HG02885 (cell line): ENCODE measurements at regions not wholly inside any gene's neighbourhood (a gene's known extent, or its start where the extent isn't known, plus 50 kb on each side); places are given as distances from the start of the nearest gene placed in this dataset.
"Not testable (repeated sequence)": the region's sequence is repeated elsewhere in the genome, so short reads cannot be mapped to it uniquely, and the experiment has no call there.

ENCODE experiments used
- ATAC-seq: cut with Tn5 transposase; IDR thresholded peaks from one replicate; pipeline ENCODE4 v1.9.1; 2021; ENCODE audit warnings: mild to moderate bottlenecking; ENCODE audit not compliant: unreplicated experiment, poor library complexity

GRCh38 chr22:49004484-49005399, 822.9 kb downstream of the BRD1 start:
- ATAC-seq: no peak

GRCh38 chr22:48997605-48998004, 830.1 kb downstream of the BRD1 start:
- not testable (repeated sequence) for ATAC-seq

GRCh38 chr22:48993655-48994054, 834.0 kb downstream of the BRD1 start:
- no peak for ATAC-seq

GRCh38 chr22:48984639-48985038, 843.0 kb downstream of the BRD1 start:
- ATAC-seq: no peak

- ATAC-seq: no peak
Observed at GRCh38 chr22:48982321-48982905, 845.3 kb downstream of the BRD1 start.

GRCh38 chr22:48981371-48982061, 846.2 kb downstream of the BRD1 start:
- ATAC-seq: no peak

- ATAC-seq: no peak
Observed at GRCh38 chr22:48980918-48981317, 846.8 kb downstream of the BRD1 start.

GRCh38 chr22:48980409-48980808, 847.3 kb downstream of the BRD1 start:
- ATAC-seq: no peak

- ATAC-seq: no peak
Observed at GRCh38 chr22:48979482-48979881, 848.2 kb downstream of the BRD1 start.

GRCh38 chr22:48976556-48977535, 850.8 kb downstream of the BRD1 start:
- no peak for ATAC-seq

GRCh38 chr22:48975886-48976285, 851.8 kb downstream of the BRD1 start:
- ATAC-seq: no peak

- ATAC-seq: no peak
Observed at GRCh38 chr22:48975316-48975741, 852.3 kb downstream of the BRD1 start.

- ATAC-seq: no peak
Observed at GRCh38 chr22:48974443-48975315, 853.0 kb downstream of the BRD1 start.

GRCh38 chr22:48973694-48974041, 854.0 kb downstream of the BRD1 start:
- ATAC-seq: no peak

- ATAC-seq: no peak
Observed at GRCh38 chr22:48972979-48973693, 854.5 kb downstream of the BRD1 start.

GRCh38 chr22:48968201-48968959, 859.3 kb downstream of the BRD1 start:
- ATAC-seq: no peak

GRCh38 chr22:48963405-48963804, 864.3 kb downstream of the BRD1 start:
- ATAC-seq: no peak

GRCh38 chr22:48961705-48962104, 866.0 kb downstream of the BRD1 start:
- no peak for ATAC-seq
